Esophagus squamous epithelium (tissue), 4 donors: ENCODE measurements at regions not wholly inside any gene's neighbourhood (a gene's known extent, or its start where the extent isn't known, plus 50 kb on each side); places are given as distances from the start of the nearest gene placed in this dataset.
A peak's percentile ranks its signal among the peaks of the same experiment; 100 is the strongest.

ENCODE experiments used
- CTCF ChIP-seq, 6 experiments: fragments of 450-650 bp in 4 of 6; fragments of 200-600 bp in 2 of 6; sonication (generic) in 2 of 6; IDR thresholded peaks; one replicate each; pipeline ENCODE4 v1.5.1; 2016 to 2019; ENCODE audit warnings: antibody characterized with exemption in 6 of 6, mild to moderate bottlenecking in 4 of 6, moderate library complexity in 4 of 6
- POLR2A ChIP-seq, 4 donors: fragments of 450-650 bp; IDR thresholded peaks; one replicate each; pipeline ENCODE4 v1.6.1; 2017; ENCODE audit warnings: antibody characterized with exemption in 4 of 4, mild to moderate bottlenecking in 4 of 4, moderate library complexity in 3 of 4

DNA sequence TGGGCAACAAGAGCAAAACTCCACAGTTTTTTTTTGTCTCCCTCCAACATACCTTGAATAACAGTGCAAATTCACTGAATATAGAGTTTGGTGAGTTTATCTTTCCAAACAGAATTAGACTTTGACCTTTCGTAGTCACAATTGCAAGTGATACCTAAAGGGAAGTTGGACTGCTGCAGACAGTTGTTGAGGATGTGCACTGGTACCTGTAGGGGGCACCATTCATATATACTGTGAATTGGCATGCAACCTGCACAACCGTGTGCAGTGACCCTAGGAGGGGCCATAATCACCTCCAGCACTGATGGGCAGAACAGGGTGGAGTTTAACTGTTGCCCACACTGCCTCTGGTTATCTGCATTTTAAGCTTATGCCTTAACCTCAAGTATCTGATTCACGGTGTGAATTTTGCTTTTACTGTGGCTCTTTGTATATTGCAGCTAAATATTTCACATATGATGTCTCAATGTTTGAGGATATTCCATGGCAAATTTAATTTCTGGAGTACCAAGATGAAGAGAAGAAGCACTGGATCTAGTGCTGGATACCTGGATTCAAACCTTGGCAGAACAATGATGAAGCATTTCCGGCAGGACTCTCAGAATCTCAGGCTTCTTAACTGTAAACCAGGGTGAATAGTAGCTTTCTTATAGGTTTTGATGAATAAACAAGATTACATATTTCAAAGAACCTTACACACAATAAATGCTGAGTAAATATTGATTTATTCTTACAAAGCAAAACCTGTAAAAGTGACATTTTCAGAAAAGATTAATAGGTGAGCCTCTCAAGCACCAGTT is 144.3 kb downstream of the ACTBL2 start:
- TF ChIP-seq CTCF (IDR thresholded peaks at IDR 0.05), result peak in 2 of 6 experiments; percentile 7 to 30
- no peak for TF ChIP-seq POLR2A (IDR thresholded peaks at IDR 0.05)
